H1 (cell line): ENCODE measurements at regions not wholly inside any gene's neighbourhood (a gene's known extent, or its start where the extent isn't known, plus 50 kb on each side); places are given as distances from the start of the nearest gene placed in this dataset.

Experiments used
- CTCF ChIA-PET: fragments of 300-600 bp; sonication (Branson Sonifier 250); formaldehyde crosslinking; loops from one replicate; lab custom pipeline; 2021; ENCODE audit not compliant: partially characterized antibody; lab: Charles Lee
- POLR2A ChIA-PET: fragments of 300-600 bp; sonication (Branson Sonifier 250); formaldehyde crosslinking; loops from one replicate; lab custom pipeline; 2021; ENCODE audit warnings: inconsistent platforms; ENCODE audit not compliant: partially characterized antibody; lab: Charles Lee
- DNase-seq, 2 experiments: peaks; one replicate each; pipeline versions ENCODE4 v3.0.0 to v3.0.0-alpha.2; 2010 to 2022; ENCODE audit warnings: low spot score in 2 of 2, low read depth in 1 of 2, mixed read lengths in 1 of 2
- FAIRE-seq: peaks from 2 replicates; lab custom pipeline; 2011; peaks lifted over from hg19 to GRCh38; lab: Jason Lieb, UNC
- H2AFZ ChIP-seq: 2 replicates; pipeline ENCODE4 v1.8.1; 2012; ENCODE audit warnings: low read length, inconsistent platforms
- H2AK5ac ChIP-seq: 2 replicates; pipeline ENCODE4 v1.6.1; 2013; ENCODE audit warnings: low read depth, low read length
- H2BK120ac ChIP-seq: replicated peaks from 2 replicates; pipeline ENCODE3; 2013; ENCODE audit warnings: low read depth, low read length, inconsistent platforms
- H2BK12ac ChIP-seq: 2 replicates; pipeline ENCODE4 v1.6.1; 2013; ENCODE audit warnings: low read depth, low read length
- H2BK15ac ChIP-seq: 2 replicates; pipeline ENCODE4 v1.6.1; 2013; ENCODE audit warnings: low read length
- H2BK20ac ChIP-seq: 2 replicates; pipeline ENCODE4 v1.6.1; 2013; ENCODE audit warnings: low read length
- H2BK5ac ChIP-seq: 2 replicates; pipeline ENCODE4 v1.6.1; 2013; ENCODE audit warnings: low read depth, low read length
- H3K14ac ChIP-seq: 2 replicates; pipeline ENCODE4 v1.6.1; 2013; ENCODE audit warnings: inconsistent platforms; ENCODE audit not compliant: insufficient read length
- H3K18ac ChIP-seq: 2 replicates; pipeline ENCODE4 v1.6.1; 2013; ENCODE audit warnings: low read length; ENCODE audit errors: extremely low read depth
- H3K23ac ChIP-seq: 2 replicates; pipeline ENCODE4 v1.6.1; 2013; ENCODE audit warnings: inconsistent platforms; ENCODE audit not compliant: insufficient read length
- H3K23me2 ChIP-seq: 2 replicates; pipeline ENCODE4 v1.6.1; 2013; ENCODE audit warnings: low read depth, low read length
- H3K27ac ChIP-seq: 2 replicates; pipeline ENCODE4 v1.6.1; 2011; ENCODE audit warnings: low read depth, low read length, inconsistent platforms
- H3K27me3 ChIP-seq, 4 experiments: replicated peaks in 1 of 4; 1 replicate in 1 of 4; 2 replicates in 3 of 4; pipeline versions ENCODE4 v1.6.1 to v1.8.1; 2011 to 2013; ENCODE audit warnings: low read length in 3 of 4, mild to moderate bottlenecking in 3 of 4, inconsistent platforms in 2 of 4, mixed read lengths in 2 of 4, moderate library complexity in 1 of 4; ENCODE audit not compliant: control insufficient read depth in 3 of 4, insufficient read depth in 3 of 4; ENCODE audit errors: extremely low read depth in 1 of 4
- H3K36me3 ChIP-seq, 4 experiments: 2 replicates each; pipeline versions ENCODE4 v1.6.1 to v1.8.1; 2011 to 2013; ENCODE audit warnings: mild to moderate bottlenecking in 4 of 4, low read length in 3 of 4, moderate library complexity in 2 of 4, control low read depth in 1 of 4, inconsistent platforms in 1 of 4; ENCODE audit not compliant: insufficient read depth in 4 of 4, control insufficient read depth in 2 of 4
- H3K4ac ChIP-seq: replicated peaks from 2 replicates; pipeline ENCODE3; 2013; ENCODE audit warnings: low read length, low read depth, mixed read lengths, inconsistent platforms; ENCODE audit not compliant: insufficient read length
- H3K4me1 ChIP-seq, 4 experiments: replicated peaks in 1 of 4; 1 replicate in 1 of 4; 2 replicates in 3 of 4; pipeline versions ENCODE4 v1.6.1 to v1.8.1; 2011 to 2013; ENCODE audit warnings: low read length in 3 of 4, inconsistent platforms in 2 of 4, mixed read lengths in 1 of 4; ENCODE audit not compliant: insufficient read depth in 4 of 4, control insufficient read depth in 3 of 4
- H3K4me2 ChIP-seq, 2 experiments: 2 replicates each; pipeline versions ENCODE4 v1.6.1 to v1.8.1; 2011 to 2013; ENCODE audit warnings: low read depth in 2 of 2, low read length in 2 of 2, control low read depth in 1 of 2, inconsistent platforms in 1 of 2, mild to moderate bottlenecking in 1 of 2; ENCODE audit not compliant: insufficient read depth in 1 of 2
- H3K4me3 ChIP-seq, 4 experiments: fragments of 200-600, 300-600 bp in 1 of 4; sonication (generic), shearing (Covaris generic), sonication (Bioruptor Twin) in 1 of 4; 2 replicates each; pipeline versions ENCODE4 v1.5.1 to v1.8.1; 2011 to 2016; ENCODE audit warnings: low read length in 4 of 4, low read depth in 3 of 4, control low read depth in 2 of 4, inconsistent platforms in 2 of 4, mild to moderate bottlenecking in 2 of 4, mixed read lengths in 1 of 4, moderate library complexity in 1 of 4; ENCODE audit not compliant: insufficient read depth in 2 of 4; ENCODE audit errors: extremely low read depth in 1 of 4
- H3K56ac ChIP-seq: replicated peaks from 2 replicates; pipeline ENCODE3; 2013; ENCODE audit warnings: low read depth, mild to moderate bottlenecking, mixed read lengths, low read length, inconsistent platforms; ENCODE audit not compliant: insufficient read length
- H3K79me1 ChIP-seq: 2 replicates; pipeline ENCODE4 v1.6.1; 2013; ENCODE audit warnings: low read depth, low read length, control low read depth
- H3K79me2 ChIP-seq, 2 experiments: 2 replicates each; pipeline versions ENCODE4 v1.6.1 to v1.8.1; 2012 to 2013; ENCODE audit warnings: low read length in 2 of 2, mild to moderate bottlenecking in 2 of 2, inconsistent platforms in 1 of 2; ENCODE audit not compliant: insufficient read depth in 2 of 2, control insufficient read depth in 1 of 2
- H3K9ac ChIP-seq, 4 experiments: replicated peaks in 1 of 4; 1 replicate in 1 of 4; 2 replicates in 3 of 4; pipeline versions ENCODE4 v1.6.1 to v1.8.1; 2011 to 2013; ENCODE audit warnings: low read depth in 3 of 4, low read length in 3 of 4, control low read depth in 2 of 4, mild to moderate bottlenecking in 2 of 4, moderate library complexity in 2 of 4, inconsistent platforms in 1 of 4; ENCODE audit errors: extremely low read depth in 1 of 4
- H3K9me3 ChIP-seq, 2 experiments: 2 replicates each; pipeline versions ENCODE4 v1.6.1 to v1.8.1; 2012 to 2013; ENCODE audit warnings: mild to moderate bottlenecking in 2 of 2, moderate library complexity in 2 of 2, control low read depth in 1 of 2, inconsistent platforms in 1 of 2, low read depth in 1 of 2, low read length in 1 of 2, mixed read lengths in 1 of 2; ENCODE audit not compliant: insufficient read depth in 2 of 2
- H4K20me1 ChIP-seq, 2 experiments: replicated peaks in 1 of 2; 2 replicates each; pipeline versions ENCODE3 to v1.8.1; 2011 to 2013; ENCODE audit warnings: inconsistent platforms in 2 of 2, low read length in 2 of 2, mild to moderate bottlenecking in 1 of 2; ENCODE audit not compliant: insufficient read depth in 2 of 2, control insufficient read depth in 1 of 2
- H4K5ac ChIP-seq: 2 replicates; pipeline ENCODE4 v1.6.1; 2013; ENCODE audit warnings: low read length, low read depth, mixed read lengths, inconsistent platforms; ENCODE audit not compliant: insufficient read length
- H4K8ac ChIP-seq: 2 replicates; pipeline ENCODE4 v1.8.0; 2013; ENCODE audit warnings: mild to moderate bottlenecking, moderate library complexity, low read length, inconsistent platforms; ENCODE audit not compliant: insufficient read depth; ENCODE audit errors: extremely low read depth
- H4K91ac ChIP-seq: replicated peaks from 2 replicates; pipeline ENCODE3; 2013; ENCODE audit warnings: low read length, mixed read lengths, inconsistent platforms; ENCODE audit not compliant: insufficient read length
- CTCF ChIP-seq, 3 experiments: IDR thresholded peaks; 1 replicate in 2 of 3; 2 replicates in 1 of 3; pipeline versions ENCODE4 v1.5.1 to v1.6.1; 2011; ENCODE audit warnings: low read length in 3 of 3, mild to moderate bottlenecking in 3 of 3, inconsistent platforms in 2 of 3, low read depth in 1 of 3, moderate library complexity in 1 of 3; ENCODE audit not compliant: insufficient read depth in 1 of 3; ENCODE audit errors: control extremely low read depth in 1 of 3
- SIRT6 ChIP-seq: IDR thresholded peaks from one replicate; pipeline ENCODE4 v1.7.1; 2012; ENCODE audit warnings: low read length, inconsistent platforms
- WGBS, 2 experiments: shearing (Covaris generic) in 1 of 2; methylation state at CpG; one replicate each; pipeline versions ENCODE4 v1.1.6 to v1.1.7; 2013 to 2015; ENCODE audit warnings: low lambda C conversion rate in 2 of 2, mixed read lengths in 2 of 2, inconsistent platforms in 1 of 2, low coverage in 1 of 2, missing lambda C conversion rate in 1 of 2; ENCODE audit not compliant: insufficient replicate concordance in 2 of 2, insufficient coverage in 1 of 2, insufficient read length in 1 of 2; ENCODE audit errors: extremely low coverage in 1 of 2, missing lambda C conversion rate in 1 of 2; 5-methylcytosine and 5-hydroxymethylcytosine counted together

- Histone ChIP-seq H4K20me1 (no peaks in the 10 kb centered on the region), H3K9me3 (no peaks in the 10 kb centered on the region), H2BK5ac (peak overlapping the region; percentile 87), H3K27me3 (0 out of 7 replicates have a peak, but pooled peaks cover 0 to 2% (median 0%) of the 10 kb centered on the region in 4 experiments), H3K23me2 (no peaks in the 10 kb centered on the region), H3K9ac (0 out of 7 replicates have a peak overlapping the region, but pooled peaks of 1 of the 4 experiments have one; percentile 5), H2BK120ac (no peak overlapping the region), H2BK12ac (peak overlapping the region; percentile 75), H3K56ac (no peak overlapping the region), H2BK15ac (0 out of 2 replicates have a peak overlapping the region, but pooled peaks have one; percentile 84), H3K36me3 (no peaks in the 10 kb centered on the region), H2AFZ (peak overlapping the region; percentile 84), H3K23ac (no peak overlapping the region), H3K14ac (no peak overlapping the region), H3K79me2 (no peaks in the 10 kb centered on the region), H3K18ac (no peak overlapping the region; the same call in 1 of the 2 replicates), H3K4me1 (peaks cover 1 to 13% (median 2%) of the 10 kb centered on the region in 4 experiments; a peak in 3 of 7 replicates), H3K4ac (no peak overlapping the region), H2AK5ac (no peak overlapping the region), H2BK20ac (no peak overlapping the region; the same call in 1 of the 2 replicates), H4K91ac (peak overlapping the region; percentile 13), H4K5ac (no peak overlapping the region), H4K8ac (peak overlapping the region; percentile 62; the same call in 1 of the 2 replicates), H3K4me2 (no peak overlapping the region; a peak in 1 of 4 replicates), H3K4me3 (no peak overlapping the region), H3K27ac (no peak overlapping the region; the same call in 1 of the 2 replicates), H3K79me1 (no peaks in the 10 kb centered on the region)
- WGBS, 2 experiments, result 54% methylated on average over 6 of the region's 6 CpGs; no CpG with 5 or more reads in 1 of the 2 experiments
- DNase-seq (peak in 1 of 2 experiments; percentile 56), FAIRE-seq (peak; percentile 93)
- POLR2A ChIA-PET, result no interaction called here
- CTCF ChIA-PET, result interaction anchor here (0.7 to 1.2 kb wide), 5 partner anchors 16 to 406 kb away, joined by 3 read pairs; no protein-coding TSS in a partner anchor
- TF ChIP-seq CTCF (IDR thresholded peaks at IDR 0.05; ENCODE audit: control extremely low read depth in 1 of 3, insufficient read depth in 1 of 3, low read depth in 1 of 3, low read length in 3 of 3) (peak; percentile 42 to 55 (median 53)), SIRT6 (no peak)
Observed at GRCh38 chr9:86893811-86894490, 53.4 kb downstream of the GAS1 start.
